NCI-H1417 (cell line): ENCODE measurements at regions not wholly inside any gene's neighbourhood (a gene's known extent, or its start where the extent isn't known, plus 50 kb on each side); places are given as distances from the start of the nearest gene placed in this dataset.
A peak's percentile ranks its signal among the peaks of the same experiment; 100 is the strongest.

Experiments used
- DNase-seq, 3 experiments: peaks; one replicate each; lab custom pipeline; 2025; lab: John Stamatoyannopoulos, UW

- no peak for DNase-seq
These were observed 155.5 kb upstream of the CACNA1E start for GRCh38 chr1:181327796-181328195.

DNA sequence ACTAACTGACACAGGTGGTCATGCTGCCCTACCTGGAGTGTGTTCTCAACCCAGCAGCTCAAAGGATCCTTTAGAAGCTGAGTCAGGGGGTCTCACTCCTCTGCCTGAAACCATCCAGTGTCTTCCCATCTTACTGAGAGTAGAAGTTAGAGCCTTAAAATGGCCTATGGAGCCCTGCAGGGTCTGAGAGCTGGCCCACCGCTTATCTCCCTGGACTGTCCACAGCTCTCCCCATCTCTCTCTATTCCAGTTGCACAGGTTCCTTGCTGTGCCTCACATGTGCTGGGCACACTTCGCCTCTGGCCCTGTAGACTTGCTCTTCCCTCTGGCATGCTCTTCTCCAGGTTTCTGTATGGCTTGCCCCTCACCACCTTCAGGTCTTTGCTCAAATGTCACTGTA is 148.6 kb upstream of the CACNA1E start:
- no peak for DNase-seq

DNA sequence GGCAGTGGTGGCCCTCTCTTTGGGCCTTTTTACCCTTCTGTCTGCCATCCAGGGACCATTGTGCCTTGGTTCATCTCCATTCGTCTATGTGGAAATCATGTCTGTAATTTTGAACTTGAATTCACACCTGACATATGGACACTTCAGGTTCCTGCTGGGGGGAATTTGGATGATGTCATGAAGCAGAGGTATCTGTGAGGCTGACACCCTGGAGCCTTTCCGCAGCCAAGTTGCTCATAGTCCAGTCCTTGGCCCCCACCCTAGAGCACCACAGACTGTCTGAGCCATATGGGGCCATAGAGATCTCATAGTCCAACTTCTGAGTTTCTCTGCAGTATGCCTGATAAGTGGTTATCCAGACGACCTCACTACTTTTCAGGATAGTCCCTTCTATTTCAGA is 147.7 kb upstream of the CACNA1E start:
- DNase-seq, result no peak

DNA sequence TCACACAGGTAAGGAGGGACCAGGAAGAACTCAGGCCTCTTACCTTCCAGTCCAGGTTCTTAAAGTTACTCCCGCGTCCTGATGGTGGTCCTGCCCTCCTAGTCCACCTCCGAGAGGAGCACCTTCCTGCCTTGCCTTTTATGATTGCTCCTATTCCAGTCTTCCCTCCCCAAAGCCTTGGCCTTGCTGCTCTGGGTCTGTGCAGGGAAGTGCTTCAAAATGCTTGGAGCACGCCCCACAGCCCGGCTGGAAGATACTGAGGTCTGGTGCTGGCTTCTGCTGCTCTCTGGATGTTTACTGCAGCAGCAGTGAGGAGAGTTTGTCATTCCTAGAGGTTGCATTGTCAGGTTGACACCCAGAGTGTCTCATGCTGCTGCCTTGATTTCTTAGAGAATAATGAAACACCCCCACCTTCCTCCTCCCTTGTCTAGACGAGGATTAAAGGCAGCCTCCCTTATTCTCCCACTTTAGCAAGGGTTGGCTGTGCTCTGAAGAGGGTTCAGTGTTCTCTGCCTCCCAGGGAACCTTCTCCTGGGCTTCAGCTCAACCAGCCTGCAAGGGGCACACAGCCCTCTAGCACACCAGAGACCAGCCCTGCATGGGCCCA is 142.2 kb upstream of the CACNA1E start:
- DNase-seq, result no peak

DNA sequence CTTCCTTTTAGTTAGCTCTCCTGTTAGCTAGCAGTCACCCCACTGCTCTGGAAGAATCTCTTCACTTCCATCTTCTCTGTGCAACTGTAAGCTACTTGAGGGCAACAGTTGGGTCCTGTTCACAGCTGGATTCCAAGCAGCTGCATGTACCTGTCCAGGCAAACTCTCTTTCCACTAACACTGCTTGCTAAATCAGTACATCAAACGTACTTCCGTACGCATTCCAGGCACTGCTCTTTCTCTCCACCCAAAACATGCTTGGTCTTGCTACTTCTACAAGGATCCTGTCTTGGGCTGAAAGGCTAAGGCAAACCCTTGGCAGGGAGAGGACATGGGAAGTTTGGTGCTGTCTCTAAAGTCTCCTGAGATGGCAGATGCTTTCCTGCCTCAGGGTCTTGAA is 139.2 kb upstream of the CACNA1E start:
- no peak for DNase-seq

- DNase-seq, result peak in 1 of 3 experiments; percentile 47
These were observed 138.2 kb upstream of the CACNA1E start for GRCh38 chr1:181345146-181345545.

DNA sequence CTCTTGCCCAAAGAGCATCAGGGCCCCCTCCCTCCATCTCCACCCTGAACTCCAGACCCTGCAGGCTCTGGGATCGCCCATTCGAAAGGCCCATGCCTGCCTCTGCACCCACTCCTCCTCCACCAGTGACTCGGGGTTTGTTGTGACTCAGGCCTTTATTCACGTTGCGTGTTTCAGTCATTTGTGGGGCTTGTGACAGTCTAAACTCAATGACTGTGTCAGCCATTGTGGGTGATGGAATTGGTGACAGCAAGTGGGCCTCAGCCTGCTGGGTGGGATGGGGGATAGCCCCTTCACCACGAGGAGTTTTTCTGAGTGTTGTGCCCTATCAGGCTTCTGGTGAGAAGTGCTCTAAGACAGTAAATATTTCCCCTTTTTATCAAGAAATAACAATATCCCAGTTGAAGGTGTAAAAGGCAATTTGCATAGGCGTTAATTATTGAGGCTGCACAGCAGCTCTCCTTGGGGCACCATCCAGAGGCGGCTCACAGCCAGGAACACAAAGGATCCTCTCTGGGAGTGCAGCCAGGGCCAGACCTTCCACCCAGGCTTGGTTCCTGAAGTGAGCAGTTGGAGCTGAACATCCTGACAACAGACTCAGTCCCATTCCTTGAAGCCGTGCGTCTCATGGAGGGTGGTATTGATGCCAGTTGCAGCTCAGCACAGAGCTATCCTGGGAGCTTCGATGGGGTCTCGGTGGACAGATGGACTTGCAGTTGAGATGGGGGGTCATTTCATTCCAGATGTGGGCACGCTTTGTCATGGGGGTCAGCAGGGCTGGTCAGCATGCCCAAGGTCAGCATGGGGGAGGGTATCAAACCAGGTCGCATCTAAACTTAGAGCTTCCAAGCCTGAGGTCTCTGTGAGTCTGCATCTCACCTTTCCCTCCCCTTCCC is 135.6 kb upstream of the CACNA1E start:
- DNase-seq, result no peak

GRCh38 chr1:181349512-181349911 is 133.8 kb upstream of the CACNA1E start:
- DNase-seq, result no peak

- DNase-seq, result no peak
These were observed 133.2 kb upstream of the CACNA1E start for GRCh38 chr1:181350131-181350530.

DNA sequence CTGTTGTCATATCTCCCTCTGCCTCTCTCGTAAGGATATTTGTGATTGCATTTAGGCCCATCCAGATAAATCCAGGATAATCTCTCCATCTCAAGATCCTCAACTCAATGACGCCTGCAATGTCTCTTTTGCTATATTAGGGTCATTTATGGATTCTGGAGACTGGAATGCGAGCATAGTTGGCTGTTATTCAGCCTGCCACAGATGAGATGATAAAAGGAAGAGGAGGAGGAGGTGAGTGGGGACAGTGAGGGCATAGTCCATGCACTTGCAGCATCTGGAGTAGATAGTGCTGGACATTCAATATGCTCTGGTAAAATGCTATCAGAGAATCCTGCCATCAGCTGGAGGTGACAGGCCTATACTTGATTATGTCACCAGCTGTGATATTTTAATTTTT is 131.6 kb upstream of the CACNA1E start:
- no peak for DNase-seq

DNA sequence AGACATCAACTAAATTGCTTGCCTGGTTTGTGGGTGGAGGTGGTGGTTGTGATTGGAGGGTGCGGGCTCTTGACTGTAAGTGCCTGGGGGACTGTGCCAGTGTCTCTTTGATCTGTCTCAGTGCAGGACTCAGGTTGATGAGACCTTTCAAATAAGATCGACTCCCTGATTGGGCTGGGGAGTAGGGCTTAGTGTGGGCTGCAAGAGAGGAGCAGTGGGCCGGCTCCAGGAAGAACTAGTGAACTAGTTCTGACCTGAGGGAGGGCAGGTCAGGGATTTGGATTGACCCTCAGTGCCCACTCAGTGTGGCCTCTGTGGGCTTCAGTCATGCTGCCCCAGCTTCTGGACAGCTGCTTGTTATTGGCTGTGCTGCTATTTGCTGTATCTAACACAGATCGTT is 130.6 kb upstream of the CACNA1E start:
- DNase-seq, result no peak

DNA sequence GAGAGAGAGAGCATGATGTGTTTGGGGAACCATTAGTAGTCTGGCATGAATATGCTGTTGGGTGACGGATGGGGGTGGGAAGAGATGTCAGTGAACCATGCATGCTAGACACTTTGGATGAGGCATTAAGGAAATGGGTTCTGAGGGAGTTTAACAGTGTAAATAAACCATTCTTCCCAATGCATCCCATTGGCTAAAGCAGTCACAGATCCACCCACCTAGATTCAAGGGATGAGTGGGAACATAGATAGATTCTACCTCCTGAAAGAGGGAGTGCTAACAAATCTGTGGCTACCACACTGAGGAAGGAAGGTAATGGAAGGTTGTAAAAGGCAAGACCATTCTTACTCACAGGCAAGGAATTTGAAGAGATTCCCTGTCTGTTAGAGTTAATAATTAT is 129.8 kb upstream of the CACNA1E start:
- peak in 2 of 3 experiments; percentile 28 to 63 for DNase-seq

DNA sequence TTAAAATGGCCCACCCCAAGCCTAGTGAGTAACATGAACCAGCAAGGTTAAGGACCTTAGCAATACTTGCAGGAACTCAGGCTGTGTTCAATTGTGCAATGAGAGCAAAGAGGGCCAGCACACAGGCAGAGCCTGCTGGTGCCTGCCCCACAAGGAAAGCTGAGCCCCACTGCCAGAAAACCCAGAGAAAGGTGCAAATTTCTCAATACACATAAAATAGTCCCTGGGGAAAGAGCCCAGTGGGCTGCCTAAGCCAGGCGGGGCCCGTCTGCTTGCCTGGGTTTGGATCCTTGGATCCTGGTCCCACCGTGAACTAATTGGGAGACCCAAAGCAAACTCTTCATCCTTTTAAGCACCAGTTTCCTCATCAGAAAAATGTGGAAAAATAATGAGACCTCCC is 128.5 kb upstream of the CACNA1E start:
- DNase-seq, result no peak

DNA sequence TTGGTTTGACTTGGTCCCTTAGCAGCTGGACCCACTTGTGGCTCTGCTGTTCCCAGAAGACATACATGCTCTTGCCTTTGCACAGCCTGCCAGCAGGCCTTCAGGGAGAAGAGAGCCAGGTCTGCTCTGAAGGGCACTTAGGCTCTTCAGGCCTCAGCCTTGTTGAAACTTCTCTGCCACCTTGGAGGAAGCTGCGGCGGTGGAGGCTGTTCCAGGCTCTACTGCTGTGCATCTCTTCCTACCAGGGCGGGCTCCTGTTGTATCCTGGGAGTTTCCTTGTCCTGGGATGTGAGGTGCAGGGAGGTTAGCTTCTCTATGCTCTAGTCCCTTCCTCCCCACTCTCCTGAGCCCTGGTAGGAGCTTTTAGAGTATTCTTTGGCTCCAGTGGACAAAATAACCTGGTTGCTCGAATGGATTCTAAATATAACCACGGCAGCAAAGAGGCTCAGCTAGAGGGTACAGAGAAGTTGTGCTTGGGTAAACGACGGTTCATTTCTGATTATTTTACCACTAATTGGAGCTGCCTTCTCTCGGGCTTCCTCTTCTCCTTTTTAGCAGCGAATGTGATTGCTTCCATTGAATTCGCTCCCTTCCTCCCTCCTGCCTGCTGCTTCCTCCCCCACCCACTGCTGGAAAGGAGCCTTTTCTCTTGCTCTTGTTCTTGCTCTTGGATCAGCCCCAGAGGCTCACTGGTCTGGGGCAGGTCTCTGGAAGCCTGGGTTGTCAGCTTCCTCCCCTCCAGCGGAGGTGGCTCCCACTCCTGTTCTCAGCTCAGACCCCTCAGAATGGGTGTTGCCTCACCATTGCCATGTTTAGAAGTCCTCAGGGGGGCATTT is 126.6 kb upstream of the CACNA1E start:
- DNase-seq, result no peak

DNA sequence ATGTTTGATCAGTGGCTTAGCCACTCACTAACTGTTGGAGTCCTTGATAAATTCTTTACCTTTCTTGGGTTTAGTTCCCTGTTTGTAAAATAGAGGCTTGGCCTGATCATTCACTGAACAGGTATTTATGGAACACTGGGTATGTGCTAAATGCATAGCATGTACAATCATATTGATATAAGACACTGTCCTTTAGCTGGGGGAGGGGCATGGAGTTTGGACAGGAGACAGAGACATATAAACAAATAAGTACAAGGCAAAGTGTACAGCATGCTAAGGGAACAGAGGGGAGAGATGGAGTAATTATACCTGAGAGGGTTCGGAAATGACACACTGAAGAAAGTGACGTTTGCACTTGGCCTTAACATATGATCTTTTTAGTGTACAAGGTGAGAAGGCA is 124.3 kb upstream of the CACNA1E start:
- no peak for DNase-seq

GRCh38 chr1:181364801-181365200 is 118.5 kb upstream of the CACNA1E start:
- DNase-seq, result no peak

GRCh38 chr1:181366910-181367309 is 116.4 kb upstream of the CACNA1E start:
- no peak for DNase-seq

- DNase-seq, result no peak
These were observed 113.9 kb upstream of the CACNA1E start for GRCh38 chr1:181369416-181369815.

GRCh38 chr1:181383695-181384094 is 99.6 kb upstream of the CACNA1E start:
- DNase-seq, result peak in 1 of 3 experiments; percentile 14

GRCh38 chr1:181386340-181386739 is 97.0 kb upstream of the CACNA1E start:
- no peak for DNase-seq

DNA sequence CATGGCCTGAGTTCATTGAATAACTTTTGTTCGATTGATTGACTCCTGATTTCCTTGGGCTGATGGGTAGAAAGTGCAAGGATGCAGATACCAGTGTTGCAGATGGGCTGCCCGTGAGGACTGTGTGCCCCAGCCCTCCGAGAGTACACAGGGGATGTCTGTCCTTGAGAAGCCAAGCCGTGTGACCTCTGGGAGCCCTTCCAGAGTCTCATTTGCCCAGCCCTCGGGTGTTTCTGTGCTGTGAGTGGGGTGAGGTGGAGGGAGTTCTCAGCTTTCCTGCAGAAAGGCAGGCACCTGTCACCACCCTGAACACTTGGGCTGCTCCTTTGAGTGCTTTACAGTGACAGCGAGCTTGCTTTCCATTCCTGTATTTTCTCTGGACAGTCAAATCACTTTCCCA is 96.4 kb upstream of the CACNA1E start:
- DNase-seq, result no peak

- DNase-seq, result no peak
These were observed 95.6 kb upstream of the CACNA1E start for GRCh38 chr1:181387702-181388101.
